Activated CD8-positive, alpha-beta T cell treated with anti-CD3 and anti-CD28 coated beads, Interleukin-2, amount 10 ng/mL, durations not matched to agents 7 days and 5 days (primary cell): ENCODE measurements at regions not wholly inside any gene's neighbourhood (a gene's known extent, or its start where the extent isn't known, plus 50 kb on each side); places are given as distances from the start of the nearest gene placed in this dataset.

Experiments used
- ATAC-seq: fragments of 150-1000 bp; cut with Tn5 transposase; one replicate; pipeline ENCODE4 v1.10.0; 2021; ENCODE audit warnings: moderate library complexity
- CTCF ChIA-PET: fragments of 350-600 bp; sonication (Branson Sonifier 250); formaldehyde crosslinking; loops from one replicate; lab custom pipeline; 2021; ENCODE audit warnings: antibody characterized with exemption; lab: Charles Lee
- POLR2A ChIA-PET: fragments of 350-600 bp; sonication (Branson Sonifier 250); formaldehyde crosslinking; loops from one replicate; lab custom pipeline; 2021; ENCODE audit warnings: antibody characterized with exemption; lab: Charles Lee
- DNase-seq: peaks from one replicate; pipeline ENCODE4 v3.0.0-alpha.2; 2020
- H3K27ac Mint-ChIP-seq: one replicate; pipeline ENCODE4 v1.8.0; 2021; ENCODE audit warnings: mild to moderate bottlenecking, mixed read lengths
- H3K27me3 Mint-ChIP-seq: one replicate; pipeline ENCODE4 v1.8.0; 2021; ENCODE audit warnings: low read depth, mixed read lengths
- H3K36me3 Mint-ChIP-seq: one replicate; pipeline ENCODE4 v1.8.0; 2021; ENCODE audit warnings: low read depth, mixed read lengths
- H3K4me1 Mint-ChIP-seq: one replicate; pipeline ENCODE4 v1.8.0; 2021; ENCODE audit warnings: low read depth, mixed read lengths
- H3K4me3 Mint-ChIP-seq: one replicate; pipeline ENCODE4 v1.8.0; 2021; ENCODE audit warnings: mild to moderate bottlenecking, mixed read lengths
- H3K9me3 Mint-ChIP-seq: one replicate; pipeline ENCODE4 v1.8.0; 2022; ENCODE audit warnings: mixed read lengths; ENCODE audit not compliant: insufficient read depth

DNA sequence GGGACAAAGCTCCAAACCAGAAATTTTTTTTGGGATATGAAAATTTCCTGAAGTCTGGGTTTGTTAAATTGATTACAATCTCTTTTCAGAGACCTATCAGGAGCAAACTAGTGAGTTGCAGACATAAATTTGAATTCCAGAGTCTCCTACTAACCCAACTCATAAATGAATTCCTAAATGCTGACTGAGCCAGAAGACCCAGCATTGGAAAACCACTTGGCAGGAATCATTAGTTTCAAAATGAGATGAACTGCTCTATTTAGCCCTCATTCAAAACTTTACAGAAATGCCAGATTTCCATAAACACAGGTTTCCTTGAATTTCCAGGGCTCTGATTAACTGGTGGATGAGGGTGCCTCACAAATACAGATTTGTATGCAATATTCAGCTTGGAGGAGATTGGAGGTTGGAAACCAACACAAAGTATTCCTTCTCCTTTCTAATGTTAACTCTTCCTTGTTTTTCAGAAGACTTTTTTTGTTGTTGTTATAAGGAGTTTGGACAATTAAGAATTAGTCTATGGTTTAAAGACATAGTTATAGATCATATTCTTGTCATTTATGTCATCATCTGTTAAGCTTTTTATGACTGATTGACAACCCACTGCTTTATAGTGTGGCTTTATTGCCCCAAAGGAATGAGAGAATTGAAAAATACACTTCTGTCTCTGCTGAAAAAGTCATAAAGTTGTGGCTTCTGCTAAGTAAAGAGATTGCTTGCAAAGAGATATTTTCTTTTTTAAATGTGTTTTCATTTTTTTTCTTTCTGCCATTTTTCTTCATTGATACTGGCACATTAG is 222.8 kb downstream of the HLX start:
- Mint-ChIP-seq H3K36me3 (no peaks in the 10 kb centered on the region), H3K27me3 (no peaks in the 10 kb centered on the region), H3K27ac (no peak overlapping the region), H3K4me3 (no peak overlapping the region), H3K9me3 (peaks cover 5% of the 10 kb centered on the region), H3K4me1 (peaks cover 2% of the 10 kb centered on the region)
- DNase-seq (no peak), ATAC-seq (no peak)
- POLR2A ChIA-PET: no interaction called here
- CTCF ChIA-PET: no interaction called here

- no peak for DNase-seq
- no peak for ATAC-seq
- POLR2A ChIA-PET: no interaction called here
- Mint-ChIP-seq H3K27ac (no peak overlapping the region), H3K27me3 (no peaks in the 10 kb centered on the region), H3K4me3 (no peak overlapping the region), H3K36me3 (no peaks in the 10 kb centered on the region), H3K9me3 (peaks cover 5% of the 10 kb centered on the region), H3K4me1 (no peaks in the 10 kb centered on the region)
- CTCF ChIA-PET: no interaction called here
Observed at GRCh38 chr1:221104596-221104995, 225.4 kb downstream of the HLX start.

DNA sequence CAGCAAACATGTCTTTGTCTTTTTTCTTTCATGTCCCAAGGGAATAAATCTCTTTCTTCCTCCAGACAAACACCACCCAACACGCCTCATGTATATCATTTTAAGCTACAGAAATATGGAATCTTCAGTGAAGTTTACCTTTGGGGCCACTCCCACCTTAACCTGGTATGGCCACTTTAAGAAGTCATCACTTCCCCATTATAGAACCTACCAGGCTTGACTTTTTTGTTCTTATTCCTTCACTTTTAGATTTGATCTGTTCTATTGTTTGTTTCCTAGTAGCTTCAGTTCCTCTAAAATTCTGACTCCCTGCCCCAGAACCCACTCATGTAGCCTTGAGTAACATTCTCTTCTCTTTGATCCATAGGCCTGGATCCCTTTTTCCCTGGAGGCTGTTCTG is 226.3 kb downstream of the HLX start:
- Mint-ChIP-seq H3K27me3 (no peaks in the 10 kb centered on the region), H3K4me3 (no peak overlapping the region), H3K4me1 (no peaks in the 10 kb centered on the region), H3K9me3 (peaks cover 5% of the 10 kb centered on the region), H3K36me3 (no peaks in the 10 kb centered on the region), H3K27ac (no peak overlapping the region)
- ATAC-seq (no peak), DNase-seq (no peak)
- ChIA-PET POLR2A (no interaction called here), CTCF (no interaction called here)

GRCh38 chr1:221106616-221107015 is 227.4 kb downstream of the HLX start:
- Mint-ChIP-seq H3K4me1 (no peaks in the 10 kb centered on the region), H3K36me3 (no peaks in the 10 kb centered on the region), H3K27me3 (no peaks in the 10 kb centered on the region), H3K27ac (no peak overlapping the region), H3K9me3 (peaks cover 5% of the 10 kb centered on the region), H3K4me3 (no peak overlapping the region)
- no peak for DNase-seq
- no peak for ATAC-seq
- POLR2A ChIA-PET: no interaction called here
- CTCF ChIA-PET: no interaction called here

GRCh38 chr1:221109930-221110329 is 230.7 kb downstream of the HLX start:
- Mint-ChIP-seq H3K4me3 (no peak overlapping the region), H3K27ac (no peak overlapping the region), H3K27me3 (no peaks in the 10 kb centered on the region), H3K36me3 (no peaks in the 10 kb centered on the region), H3K4me1 (no peaks in the 10 kb centered on the region), H3K9me3 (no peaks in the 10 kb centered on the region)
- DNase-seq (no peak), ATAC-seq (no peak)
- POLR2A ChIA-PET: no interaction called here
- CTCF ChIA-PET: no interaction called here

DNA sequence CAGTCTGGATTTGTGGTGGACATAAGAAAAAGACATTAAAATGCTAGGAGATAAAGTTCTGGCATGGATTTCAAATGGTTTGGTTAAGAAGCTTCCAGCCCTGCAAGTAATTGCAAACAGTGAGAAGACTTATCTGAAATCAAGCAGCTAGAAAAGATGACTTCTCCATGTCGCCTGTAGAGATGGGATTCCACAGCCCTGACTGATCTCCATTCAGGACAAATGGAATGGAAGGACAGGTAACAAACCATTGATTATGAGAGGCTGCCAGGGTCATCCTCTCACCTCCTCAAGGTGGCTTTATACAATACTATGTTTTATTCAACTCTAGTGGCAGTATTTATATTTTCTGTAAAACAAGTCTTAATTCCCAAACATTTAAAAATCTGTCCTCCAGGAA is 237.9 kb downstream of the HLX start:
- Mint-ChIP-seq H3K4me3 (no peak overlapping the region), H3K36me3 (no peaks in the 10 kb centered on the region), H3K9me3 (no peaks in the 10 kb centered on the region), H3K27me3 (no peaks in the 10 kb centered on the region), H3K4me1 (no peaks in the 10 kb centered on the region), H3K27ac (no peak overlapping the region)
- DNase-seq (no peak), ATAC-seq (no peak)
- POLR2A ChIA-PET: no interaction called here
- CTCF ChIA-PET: no interaction called here

DNA sequence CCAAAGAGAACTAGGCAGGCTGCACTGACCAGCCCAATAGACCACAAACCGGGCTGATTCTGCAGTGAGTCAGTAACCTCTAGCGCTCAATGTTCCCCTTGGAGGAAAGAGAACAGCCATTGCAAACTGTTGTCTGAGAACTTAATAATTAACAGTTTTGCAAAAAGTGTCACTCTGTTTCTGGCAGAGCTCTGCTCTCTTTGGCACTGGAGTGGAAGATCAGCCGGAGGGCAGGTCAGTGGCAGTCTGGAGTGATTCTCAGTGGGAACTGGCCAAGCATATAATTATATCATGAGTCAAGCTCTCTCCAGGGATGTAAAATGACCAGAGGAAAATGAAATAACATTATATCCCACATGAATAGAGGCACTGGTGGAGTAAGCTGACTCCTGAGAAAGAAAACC is 238.3 kb downstream of the HLX start:
- H3K36me3 Mint-ChIP-seq: no peaks in the 10 kb centered on the region
- no peaks in the 10 kb centered on the region for H3K9me3 Mint-ChIP-seq
- no peak for ATAC-seq
- no peaks in the 10 kb centered on the region for H3K27me3 Mint-ChIP-seq
- POLR2A ChIA-PET: no interaction called here
- no peaks in the 10 kb centered on the region for H3K4me1 Mint-ChIP-seq
- no peak overlapping the region for H3K27ac Mint-ChIP-seq
- no peak overlapping the region for H3K4me3 Mint-ChIP-seq
- no peak for DNase-seq
- CTCF ChIA-PET: no interaction called here

DNA sequence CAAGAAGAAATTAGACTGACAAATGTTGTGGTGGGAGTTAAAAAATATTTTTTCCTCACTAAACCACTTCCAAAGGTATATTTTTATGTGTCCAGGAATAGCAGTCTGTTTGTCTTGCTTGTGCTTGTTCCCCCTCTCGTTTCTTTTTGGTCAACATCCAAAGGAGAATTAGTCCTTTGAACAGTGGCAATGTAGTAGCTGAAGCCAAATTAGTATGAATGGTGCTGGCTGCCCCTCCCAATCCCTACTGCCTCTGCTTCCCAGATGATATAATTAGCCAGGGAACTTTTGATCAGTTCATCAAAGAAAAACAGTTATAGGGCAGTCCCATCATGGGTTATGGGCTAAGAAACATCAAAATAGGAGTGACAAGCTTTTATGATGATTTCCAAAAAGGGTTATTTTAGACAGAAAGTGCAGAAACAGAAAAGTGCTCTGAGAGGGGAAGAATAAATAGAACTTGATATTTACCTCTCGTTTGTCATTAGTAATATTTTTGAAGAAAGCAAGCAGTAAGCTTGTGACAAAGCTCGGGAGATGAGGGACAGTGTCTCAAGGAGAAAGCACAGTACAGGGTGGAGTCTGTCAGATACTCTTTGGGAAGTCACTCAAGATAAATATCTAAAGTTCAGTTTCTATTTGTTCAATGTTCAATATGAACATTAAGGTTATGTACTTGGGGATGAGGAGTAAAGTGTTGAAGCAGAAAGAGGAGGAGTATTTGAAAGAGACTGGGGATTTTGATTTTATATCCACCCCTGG is 239.1 kb downstream of the HLX start:
- H3K9me3 Mint-ChIP-seq: no peaks in the 10 kb centered on the region
- H3K4me3 Mint-ChIP-seq: no peak overlapping the region
- DNase-seq: no peak

GRCh38 chr1:221118938-221119320 is 239.7 kb downstream of the HLX start:
- Mint-ChIP-seq H3K27me3 (no peaks in the 10 kb centered on the region), H3K36me3 (no peaks in the 10 kb centered on the region), H3K4me1 (no peaks in the 10 kb centered on the region), H3K4me3 (no peak overlapping the region), H3K9me3 (no peaks in the 10 kb centered on the region), H3K27ac (no peak overlapping the region)
- ChIA-PET POLR2A (no interaction called here), CTCF (no interaction called here)
- ATAC-seq (no peak), DNase-seq (no peak)

More for the DNA sequence above, 239.1 kb downstream of the HLX start:
- no peaks in the 10 kb centered on the region for H3K36me3 Mint-ChIP-seq
- H3K27me3 Mint-ChIP-seq: no peaks in the 10 kb centered on the region
- H3K27ac Mint-ChIP-seq: no peak overlapping the region
- ChIA-PET CTCF (no interaction called here), POLR2A (no interaction called here)
- ATAC-seq: no peak
- H3K4me1 Mint-ChIP-seq: no peaks in the 10 kb centered on the region

DNA sequence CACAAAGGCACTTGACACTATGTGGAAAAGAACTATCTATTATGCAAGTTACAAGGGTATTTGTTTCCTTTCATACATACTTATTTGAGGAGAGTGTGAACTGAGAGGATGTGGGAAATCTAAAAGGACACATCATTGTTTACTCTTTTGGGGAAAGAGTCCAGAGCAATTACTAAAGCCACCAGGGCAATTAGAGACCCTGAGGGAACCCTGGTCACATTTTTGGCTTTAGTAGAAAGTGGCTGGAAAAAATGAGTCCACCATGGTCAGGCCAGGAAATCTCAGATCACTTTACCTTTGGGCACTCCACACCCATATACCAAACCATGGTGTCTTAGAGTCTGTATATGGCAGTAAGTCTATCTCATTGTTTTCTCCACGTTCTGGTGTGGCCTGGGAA is 243.3 kb downstream of the HLX start:
- H3K36me3 Mint-ChIP-seq: no peaks in the 10 kb centered on the region
- H3K27ac Mint-ChIP-seq: no peak overlapping the region

DNA sequence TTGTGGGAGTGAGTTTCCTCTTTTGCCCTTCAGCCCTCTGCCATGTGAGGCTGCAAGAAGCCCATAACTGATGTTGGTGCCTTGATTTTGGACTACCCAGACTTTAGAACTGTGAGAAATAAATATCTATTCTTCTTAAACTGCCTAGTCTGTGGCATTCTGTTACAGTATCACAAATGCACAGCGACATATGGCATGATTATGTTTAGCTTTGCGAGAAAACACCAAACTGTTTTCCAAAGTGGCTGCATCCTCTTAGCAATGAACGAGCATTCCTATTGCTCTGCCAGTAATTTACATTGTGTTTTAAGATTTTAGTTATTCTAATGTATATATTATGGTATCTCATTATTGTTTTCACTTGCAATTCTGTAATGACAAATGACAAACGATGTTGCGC is 246.7 kb downstream of the HLX start:
- no peak overlapping the region for H3K4me3 Mint-ChIP-seq
- H3K9me3 Mint-ChIP-seq: no peaks in the 10 kb centered on the region
- H3K36me3 Mint-ChIP-seq: no peaks in the 10 kb centered on the region
- no peak for ATAC-seq
- DNase-seq: no peak
- no peaks in the 10 kb centered on the region for H3K27me3 Mint-ChIP-seq
- ChIA-PET POLR2A (no interaction called here), CTCF (no interaction called here)
- H3K4me1 Mint-ChIP-seq: no peaks in the 10 kb centered on the region
- no peak overlapping the region for H3K27ac Mint-ChIP-seq

More for the DNA sequence above, 243.3 kb downstream of the HLX start:
- CTCF ChIA-PET: no interaction called here
- POLR2A ChIA-PET: no interaction called here
- Mint-ChIP-seq H3K4me1 (no peaks in the 10 kb centered on the region), H3K9me3 (no peaks in the 10 kb centered on the region), H3K4me3 (no peak overlapping the region), H3K27me3 (no peaks in the 10 kb centered on the region)
- no peak for ATAC-seq
- DNase-seq: no peak

DNA sequence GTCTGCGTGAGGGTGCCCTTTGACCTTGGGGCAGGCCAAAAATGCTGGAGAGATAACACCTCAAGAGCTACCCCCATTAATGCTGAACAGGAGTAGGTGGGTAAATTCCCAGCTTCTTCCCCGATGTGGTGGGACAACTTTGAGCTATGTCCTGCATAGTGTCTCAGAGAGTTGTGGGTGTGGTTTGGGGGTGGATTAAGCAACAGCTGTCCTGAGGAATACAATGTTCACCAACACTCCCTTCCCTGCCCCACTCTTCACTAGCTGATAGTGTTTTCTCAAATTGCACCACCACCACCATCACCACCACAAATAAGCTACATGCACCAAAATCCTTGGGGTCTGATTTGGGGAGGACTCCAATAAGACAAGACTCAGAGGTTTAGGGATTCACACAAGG is 258.4 kb downstream of the HLX start:
- ChIA-PET POLR2A (no interaction called here), CTCF (no interaction called here)
- Mint-ChIP-seq H3K4me1 (no peaks in the 10 kb centered on the region), H3K4me3 (no peak overlapping the region), H3K36me3 (no peaks in the 10 kb centered on the region), H3K27me3 (no peaks in the 10 kb centered on the region), H3K27ac (no peak overlapping the region), H3K9me3 (no peaks in the 10 kb centered on the region)
- no peak for DNase-seq
- no peak for ATAC-seq
